ENCODE measurements at regions not wholly inside any gene's neighbourhood (a gene's known extent, or its start where the extent isn't known, plus 50 kb on each side); places are given as distances from the start of the nearest gene placed in this dataset.

DNA sequence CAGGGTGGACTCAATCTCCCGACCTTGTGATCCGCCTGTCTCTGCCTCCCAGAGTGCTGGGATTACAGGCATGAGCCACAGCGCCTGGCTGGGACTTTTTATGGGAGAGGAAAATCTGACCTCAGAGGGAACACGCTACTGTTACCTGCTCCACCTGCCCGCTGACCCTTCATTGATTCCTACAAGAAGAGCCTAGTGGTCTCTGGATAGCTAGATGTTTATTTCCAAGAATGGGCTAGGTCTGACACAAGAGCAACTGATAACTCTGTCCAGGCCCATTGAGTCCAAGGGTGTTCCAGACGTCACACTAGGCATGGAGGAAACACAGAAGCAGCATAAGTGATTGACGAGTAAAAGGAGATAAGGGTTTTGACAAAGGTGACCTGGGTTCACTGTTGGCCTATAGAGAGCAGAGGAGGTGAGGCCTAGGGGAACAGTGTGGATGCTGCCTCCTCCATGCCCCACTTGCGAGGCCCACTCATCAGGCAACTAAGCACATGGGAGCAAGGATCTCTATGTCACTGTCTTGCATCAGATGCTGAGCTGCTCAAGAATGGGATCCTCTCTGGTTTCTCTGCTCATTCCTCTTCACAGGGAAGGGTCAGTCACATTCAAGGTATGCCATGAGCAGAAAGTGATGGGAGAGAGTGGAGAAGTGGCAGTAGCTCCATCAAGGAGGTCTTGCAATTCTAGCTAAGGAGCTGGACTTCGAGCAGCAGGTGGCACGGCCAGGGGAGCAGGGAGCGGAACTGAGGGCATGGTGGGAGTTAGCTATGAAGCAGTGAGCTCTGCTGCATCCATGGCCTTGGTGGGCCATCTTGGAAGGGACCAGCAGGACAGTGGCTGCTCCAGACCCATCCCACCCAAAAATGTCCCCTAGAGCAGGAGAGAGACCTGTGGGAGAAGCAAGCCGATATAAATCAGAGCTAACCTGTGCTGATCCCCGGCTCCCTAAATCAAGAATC, 145.2 kb downstream of the WSCD1 start:
- Histone ChIP-seq H3K4me1 (ENCODE audit: insufficient read depth, low read length, poor library complexity, severe bottlenecking) (no peaks in the 10 kb centered on the region), H3K9ac (ENCODE audit: low read depth, low read length, poor library complexity, severe bottlenecking) (no peak overlapping the region), H3K27me3 (ENCODE audit: insufficient read depth, low read length, poor library complexity, severe bottlenecking) (no peaks in the 10 kb centered on the region), H3K4me2 (ENCODE audit: low read depth, low read length, poor library complexity, severe bottlenecking) (no peak overlapping the region), H2AFZ (ENCODE audit: low read length) (no peak overlapping the region), H3K9me2 (replicated peaks; ENCODE audit: low read depth, low read length) (no peaks in the 10 kb centered on the region), H4K20me1 (ENCODE audit: insufficient read depth, low read length, poor library complexity, severe bottlenecking) (no peaks in the 10 kb centered on the region), H3K4me3 (ENCODE audit: low read length, poor library complexity, severe bottlenecking) (no peak overlapping the region), H3F3A (ENCODE audit: low read depth) (no peaks in the 10 kb centered on the region), H3K79me2 (ENCODE audit: insufficient read depth, low read length) (no peaks in the 10 kb centered on the region), H3K9me3 (ENCODE audit: insufficient read depth, low read depth, low read length) (no peaks in the 10 kb centered on the region), H3K36me3 (ENCODE audit: insufficient read depth, low read length) (no peaks in the 10 kb centered on the region)
- no peak for TF ChIP-seq EZH2phosphoT487 (IDR thresholded peaks at IDR 0.05; ENCODE audit: borderline replicate concordance)
- TF ChIP-seq, protein P1, sequence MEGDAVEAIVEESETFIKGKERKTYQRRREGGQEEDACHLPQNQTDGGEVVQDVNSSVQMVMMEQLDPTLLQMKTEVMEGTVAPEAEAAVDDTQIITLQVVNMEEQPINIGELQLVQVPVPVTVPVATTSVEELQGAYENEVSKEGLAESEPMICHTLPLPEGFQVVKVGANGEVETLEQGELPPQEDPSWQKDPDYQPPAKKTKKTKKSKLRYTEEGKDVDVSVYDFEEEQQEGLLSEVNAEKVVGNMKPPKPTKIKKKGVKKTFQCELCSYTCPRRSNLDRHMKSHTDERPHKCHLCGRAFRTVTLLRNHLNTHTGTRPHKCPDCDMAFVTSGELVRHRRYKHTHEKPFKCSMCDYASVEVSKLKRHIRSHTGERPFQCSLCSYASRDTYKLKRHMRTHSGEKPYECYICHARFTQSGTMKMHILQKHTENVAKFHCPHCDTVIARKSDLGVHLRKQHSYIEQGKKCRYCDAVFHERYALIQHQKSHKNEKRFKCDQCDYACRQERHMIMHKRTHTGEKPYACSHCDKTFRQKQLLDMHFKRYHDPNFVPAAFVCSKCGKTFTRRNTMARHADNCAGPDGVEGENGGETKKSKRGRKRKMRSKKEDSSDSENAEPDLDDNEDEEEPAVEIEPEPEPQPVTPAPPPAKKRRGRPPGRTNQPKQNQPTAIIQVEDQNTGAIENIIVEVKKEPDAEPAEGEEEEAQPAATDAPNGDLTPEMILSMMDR (conservative IDR thresholded peaks at IDR 0.05; ENCODE audit: low read length): no peak

DNA sequence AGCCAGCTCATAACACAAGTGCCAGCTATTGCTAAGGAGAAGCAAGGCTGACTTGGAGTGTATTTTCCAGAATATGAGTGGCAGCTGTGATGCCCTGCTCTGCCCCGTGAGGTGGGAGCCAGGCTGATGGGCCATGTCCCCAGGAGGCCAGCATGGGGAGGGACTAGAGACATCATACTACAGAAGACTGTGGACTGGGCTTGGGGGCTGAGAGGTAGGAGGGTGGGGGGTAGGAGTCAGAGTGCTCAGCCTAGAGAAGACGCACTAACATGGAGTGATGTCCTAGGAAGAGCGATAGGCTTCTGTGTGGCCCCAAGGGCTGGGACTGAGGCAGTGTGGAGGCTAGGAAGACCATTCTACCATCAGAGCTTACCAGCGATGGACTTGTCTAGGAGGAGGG, 143.7 kb downstream of the WSCD1 start:
- no peaks in the 10 kb centered on the region for H3K4me1 ChIP-seq (ENCODE audit: insufficient read depth, low read length, poor library complexity, severe bottlenecking)
- no peaks in the 10 kb centered on the region for H3K36me3 ChIP-seq (ENCODE audit: insufficient read depth, low read length)
- no peak overlapping the region for H3K4me3 ChIP-seq (ENCODE audit: low read length, poor library complexity, severe bottlenecking)
- no peak overlapping the region for H2AFZ ChIP-seq (ENCODE audit: low read length)
- no peak for TF ChIP-seq EZH2phosphoT487 (IDR thresholded peaks at IDR 0.05; ENCODE audit: borderline replicate concordance)
- TF ChIP-seq, protein P1 (conservative IDR thresholded peaks at IDR 0.05; ENCODE audit: low read length): no peak
- H3K79me2 ChIP-seq (ENCODE audit: insufficient read depth, low read length): no peaks in the 10 kb centered on the region
- H3K9ac ChIP-seq (ENCODE audit: low read depth, low read length, poor library complexity, severe bottlenecking): no peak overlapping the region
- H3K4me2 ChIP-seq (ENCODE audit: low read depth, low read length, poor library complexity, severe bottlenecking): no peak overlapping the region
- H3K9me2 ChIP-seq (replicated peaks; ENCODE audit: low read depth, low read length): no peaks in the 10 kb centered on the region
- no peaks in the 10 kb centered on the region for H3K27me3 ChIP-seq (ENCODE audit: insufficient read depth, low read length, poor library complexity, severe bottlenecking)
- H3K9me3 ChIP-seq (ENCODE audit: insufficient read depth, low read depth, low read length): no peaks in the 10 kb centered on the region
- no peaks in the 10 kb centered on the region for H3F3A ChIP-seq (ENCODE audit: low read depth)
- no peaks in the 10 kb centered on the region for H4K20me1 ChIP-seq (ENCODE audit: insufficient read depth, low read length, poor library complexity, severe bottlenecking)

DNA sequence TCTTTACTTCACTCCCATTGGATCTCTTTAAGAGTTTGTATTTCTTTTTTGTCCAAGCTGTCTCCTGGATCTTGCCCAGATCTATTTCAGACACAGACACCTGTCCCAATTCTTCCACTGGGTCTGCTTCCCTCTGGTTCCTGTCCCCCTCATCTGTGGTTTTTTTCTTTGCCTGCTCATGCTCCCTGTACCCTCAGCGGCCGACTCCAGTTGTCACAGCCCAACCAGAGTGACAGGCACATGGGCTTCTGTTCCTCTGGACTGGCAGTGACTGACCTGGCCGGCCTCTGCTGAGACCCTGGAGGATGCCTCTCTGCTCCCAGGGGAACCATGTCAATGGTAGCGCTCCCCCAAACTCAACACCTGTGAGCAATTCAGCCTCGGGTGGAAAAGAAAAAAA, 142.6 kb downstream of the WSCD1 start:
- no peak for TF ChIP-seq EZH2phosphoT487 (IDR thresholded peaks at IDR 0.05; ENCODE audit: borderline replicate concordance)
- TF ChIP-seq, protein P1 (conservative IDR thresholded peaks at IDR 0.05; ENCODE audit: low read length): no peak
- no peaks in the 10 kb centered on the region for H3K36me3 ChIP-seq (ENCODE audit: insufficient read depth, low read length)
- no peaks in the 10 kb centered on the region for H3K27me3 ChIP-seq (ENCODE audit: insufficient read depth, low read length, poor library complexity, severe bottlenecking)
- no peaks in the 10 kb centered on the region for H3K4me1 ChIP-seq (ENCODE audit: insufficient read depth, low read length, poor library complexity, severe bottlenecking)
- no peaks in the 10 kb centered on the region for H3K79me2 ChIP-seq (ENCODE audit: insufficient read depth, low read length)
- H3K9me2 ChIP-seq (replicated peaks; ENCODE audit: low read depth, low read length): no peaks in the 10 kb centered on the region
- H4K20me1 ChIP-seq (ENCODE audit: insufficient read depth, low read length, poor library complexity, severe bottlenecking): no peaks in the 10 kb centered on the region
- H2AFZ ChIP-seq (ENCODE audit: low read length): no peak overlapping the region
- no peak overlapping the region for H3K4me2 ChIP-seq (ENCODE audit: low read depth, low read length, poor library complexity, severe bottlenecking)
- no peak overlapping the region for H3K9ac ChIP-seq (ENCODE audit: low read depth, low read length, poor library complexity, severe bottlenecking)
- H3F3A ChIP-seq (ENCODE audit: low read depth): no peaks in the 10 kb centered on the region
- H3K4me3 ChIP-seq (ENCODE audit: low read length, poor library complexity, severe bottlenecking): no peak overlapping the region
- 0 out of 2 replicates have a peak, but pooled peaks cover 1% of the 10 kb centered on the region for H3K9me3 ChIP-seq (ENCODE audit: insufficient read depth, low read depth, low read length)
